Neural progenitor cell (in vitro differentiated cells): ENCODE measurements at regions not wholly inside any gene's neighbourhood (a gene's known extent, or its start where the extent isn't known, plus 50 kb on each side); places are given as distances from the start of the nearest gene placed in this dataset.
A peak's percentile ranks its signal among the peaks of the same experiment; 100 is the strongest.

ENCODE experiments used
- DNase-seq: peaks from one replicate; pipeline ENCODE4 v3.0.0-alpha.2; 2016; ENCODE audit warnings: low spot score
- H2AFZ ChIP-seq: fragments of 200-600 bp; sonication (generic); replicated peaks from 2 replicates; pipeline ENCODE4 v1.6.1; 2016; ENCODE audit warnings: antibody characterized with exemption
- H3F3A ChIP-seq: fragments of 200-600 bp; sonication (generic); 2 replicates; pipeline ENCODE4 v1.6.1; 2016; ENCODE audit warnings: antibody characterized with exemption, low read depth
- H3K27ac ChIP-seq: fragments of 200-600 bp; sonication (generic); 2 replicates; pipeline ENCODE4 v1.5.1; 2016; ENCODE audit warnings: mild to moderate bottlenecking
- H3K27me3 ChIP-seq: fragments of 200-600 bp; sonication (generic); 2 replicates; pipeline ENCODE4 v1.6.1; 2016; ENCODE audit warnings: mild to moderate bottlenecking, moderate library complexity
- H3K36me3 ChIP-seq: fragments of 200-600 bp; sonication (generic); 2 replicates; pipeline ENCODE4 v1.5.1; 2016
- H3K4me1 ChIP-seq: fragments of 200-600 bp; sonication (generic); 2 replicates; pipeline ENCODE4 v1.6.1; 2016; ENCODE audit warnings: mixed run types
- H3K4me2 ChIP-seq: fragments of 200-600 bp; sonication (generic); 2 replicates; pipeline ENCODE4 v1.6.1; 2016
- H3K4me3 ChIP-seq: fragments of 200-600 bp; sonication (generic); 2 replicates; pipeline ENCODE4 v1.5.1; 2016
- H3K79me2 ChIP-seq: fragments of 200-600 bp; sonication (generic); 2 replicates; pipeline ENCODE4 v1.6.1; 2016; ENCODE audit warnings: low read depth
- H3K9ac ChIP-seq: fragments of 200-600 bp; sonication (generic); 2 replicates; pipeline ENCODE4 v1.6.1; 2016
- H3K9me3 ChIP-seq: fragments of 200-600 bp; sonication (generic); 2 replicates; pipeline ENCODE4 v1.5.1; 2016; ENCODE audit warnings: low read depth
- H4K20me1 ChIP-seq: fragments of 200-600 bp; sonication (generic); 2 replicates; pipeline ENCODE4 v1.6.1; 2016; ENCODE audit warnings: low read depth
- H3K27ac Mint-ChIP-seq: 3 replicates; pipeline ENCODE4 v1.8.0; 2021; ENCODE audit warnings: mixed read lengths
- H3K27me3 Mint-ChIP-seq: 2 replicates; pipeline ENCODE4 v1.8.0; 2022; ENCODE audit warnings: low read depth, mild to moderate bottlenecking, inconsistent platforms, moderate library complexity, mixed read lengths; ENCODE audit not compliant: insufficient read depth
- H3K36me3 Mint-ChIP-seq: 3 replicates; pipeline ENCODE4 v1.8.0; 2021; ENCODE audit warnings: mixed read lengths
- H3K4me1 Mint-ChIP-seq: 3 replicates; pipeline ENCODE4 v1.8.0; 2021; ENCODE audit warnings: mixed read lengths
- H3K4me3 Mint-ChIP-seq: 3 replicates; pipeline ENCODE4 v1.8.0; 2021; ENCODE audit warnings: mild to moderate bottlenecking, moderate library complexity, mixed read lengths
- H3K9me3 Mint-ChIP-seq: 3 replicates; pipeline ENCODE4 v1.8.0; 2020; ENCODE audit warnings: mixed read lengths
- EZH2 ChIP-seq: fragments of 200-600 bp; sonication (generic); IDR thresholded peaks from 2 replicates; pipeline ENCODE4 v1.6.1; 2017; ENCODE audit warnings: antibody characterized with exemption, mild to moderate bottlenecking, moderate library complexity
- EZH2phosphoT487 ChIP-seq: fragments of 200-600 bp; sonication (generic); IDR thresholded peaks from 2 replicates; pipeline ENCODE4 v1.6.1; 2017; ENCODE audit warnings: antibody characterized with exemption
- TF ChIP-seq, protein P1 (sequence below): fragments of 200-600 bp; sonication (generic); IDR thresholded peaks from 2 replicates; pipeline ENCODE4 v1.5.1; 2017; ENCODE audit warnings: antibody characterized with exemption, mild to moderate bottlenecking

DNA sequence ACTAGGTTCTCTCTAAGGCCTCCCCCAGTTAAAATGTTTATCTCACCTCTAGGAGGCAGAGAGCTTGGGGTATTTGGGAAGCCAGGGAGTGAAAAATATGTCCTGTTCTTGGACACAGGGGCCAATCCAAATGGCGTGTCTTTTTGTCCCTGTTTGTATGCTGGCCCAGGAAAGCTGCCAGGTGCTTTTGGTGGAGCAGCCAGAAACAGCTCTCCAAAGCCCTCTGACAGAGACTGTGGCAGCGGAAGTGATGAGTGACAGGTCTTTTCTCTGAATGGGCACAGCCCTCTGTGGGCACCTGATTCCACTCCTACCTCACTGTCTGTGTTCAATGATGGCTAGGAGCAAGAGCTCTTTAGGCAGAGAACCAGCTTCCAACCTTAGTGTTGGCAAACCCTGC, 106.4 kb upstream of the KIRREL3 start:
- Mint-ChIP-seq H3K36me3 (no peaks in the 10 kb centered on the region), H3K9me3 (no peaks in the 10 kb centered on the region), H3K27me3 (peaks cover 10% of the 10 kb centered on the region), H3K4me3 (no peak overlapping the region), H3K27ac (no peak overlapping the region), H3K4me1 (peaks cover 63% of the 10 kb centered on the region)
- Histone ChIP-seq H3K4me1 (peaks cover 69% of the 10 kb centered on the region), H3K27me3 (no peaks in the 10 kb centered on the region), H3K9me3 (no peaks in the 10 kb centered on the region), H2AFZ (no peak overlapping the region), H3K4me3 (peak overlapping the region; percentile 9), H3K27ac (peak overlapping the region; percentile 67), H3K79me2 (no peaks in the 10 kb centered on the region), H4K20me1 (no peaks in the 10 kb centered on the region), H3K4me2 (peak overlapping the region; percentile 58), H3K36me3 (no peaks in the 10 kb centered on the region), H3K9ac (no peak overlapping the region), H3F3A (peaks cover 26% of the 10 kb centered on the region)
- TF ChIP-seq, protein P1, sequence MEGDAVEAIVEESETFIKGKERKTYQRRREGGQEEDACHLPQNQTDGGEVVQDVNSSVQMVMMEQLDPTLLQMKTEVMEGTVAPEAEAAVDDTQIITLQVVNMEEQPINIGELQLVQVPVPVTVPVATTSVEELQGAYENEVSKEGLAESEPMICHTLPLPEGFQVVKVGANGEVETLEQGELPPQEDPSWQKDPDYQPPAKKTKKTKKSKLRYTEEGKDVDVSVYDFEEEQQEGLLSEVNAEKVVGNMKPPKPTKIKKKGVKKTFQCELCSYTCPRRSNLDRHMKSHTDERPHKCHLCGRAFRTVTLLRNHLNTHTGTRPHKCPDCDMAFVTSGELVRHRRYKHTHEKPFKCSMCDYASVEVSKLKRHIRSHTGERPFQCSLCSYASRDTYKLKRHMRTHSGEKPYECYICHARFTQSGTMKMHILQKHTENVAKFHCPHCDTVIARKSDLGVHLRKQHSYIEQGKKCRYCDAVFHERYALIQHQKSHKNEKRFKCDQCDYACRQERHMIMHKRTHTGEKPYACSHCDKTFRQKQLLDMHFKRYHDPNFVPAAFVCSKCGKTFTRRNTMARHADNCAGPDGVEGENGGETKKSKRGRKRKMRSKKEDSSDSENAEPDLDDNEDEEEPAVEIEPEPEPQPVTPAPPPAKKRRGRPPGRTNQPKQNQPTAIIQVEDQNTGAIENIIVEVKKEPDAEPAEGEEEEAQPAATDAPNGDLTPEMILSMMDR: no peak
- no peak for TF ChIP-seq EZH2phosphoT487
- TF ChIP-seq EZH2: no peak
- no peak for DNase-seq

DNA sequence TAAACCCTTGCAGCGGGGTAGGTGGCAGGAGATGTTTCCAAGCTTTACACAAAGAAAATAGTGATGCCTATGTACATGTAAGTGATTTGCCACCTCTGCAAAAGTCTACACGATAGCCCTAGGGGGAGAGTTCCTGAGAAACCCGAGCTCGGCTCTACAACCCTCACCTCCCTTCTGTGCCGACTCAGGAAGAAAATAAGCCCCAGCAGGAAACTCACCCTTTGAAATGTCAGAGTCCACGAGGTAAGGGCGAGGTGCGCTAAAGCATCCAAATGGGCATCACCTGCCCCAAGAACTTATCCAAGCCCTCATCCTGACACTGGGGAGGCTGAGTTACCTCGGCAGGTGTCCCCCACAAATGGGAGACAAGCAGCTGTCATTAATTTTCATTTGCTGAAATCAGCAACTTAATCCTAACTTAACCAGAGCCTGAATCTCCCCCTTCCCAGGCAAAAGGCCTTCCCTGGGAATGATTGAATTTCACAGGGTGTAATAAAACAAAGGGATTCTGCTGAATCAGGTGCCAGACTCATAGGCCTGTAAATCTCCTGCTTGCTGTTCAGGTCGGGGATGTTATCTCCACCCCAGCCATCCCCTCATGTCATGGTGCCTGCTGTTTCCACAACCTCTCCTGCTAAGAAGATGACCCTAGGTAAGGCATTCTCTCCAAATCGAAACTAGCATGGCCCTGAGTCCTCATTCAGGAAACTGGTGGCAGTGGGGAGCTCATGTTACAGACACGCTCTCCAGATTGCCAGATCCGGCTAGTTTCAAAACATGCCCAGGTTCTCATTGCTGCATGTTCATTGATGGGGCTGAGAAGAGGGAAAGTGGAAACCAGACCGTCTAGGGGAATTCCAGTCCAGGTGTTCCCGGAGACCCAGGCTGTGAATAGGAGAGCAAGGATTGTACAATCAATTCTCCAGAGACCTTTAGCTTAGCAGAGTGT, 105.3 kb upstream of the KIRREL3 start:
- peaks cover 10% of the 10 kb centered on the region for H3K27me3 Mint-ChIP-seq
- no peaks in the 10 kb centered on the region for H3K27me3 ChIP-seq
- no peaks in the 10 kb centered on the region for H3K9me3 ChIP-seq
- H3K9me3 Mint-ChIP-seq: no peaks in the 10 kb centered on the region
- no peaks in the 10 kb centered on the region for H3K79me2 ChIP-seq
- H3K4me1 ChIP-seq: peaks cover 74% of the 10 kb centered on the region
- H3K4me3 ChIP-seq: peak overlapping the region; percentile 8
- H2AFZ ChIP-seq: peak overlapping the region; percentile 34
- TF ChIP-seq EZH2phosphoT487: no peak
- TF ChIP-seq, protein P1: no peak
- no peak for TF ChIP-seq EZH2
- H3F3A ChIP-seq: peaks cover 26% of the 10 kb centered on the region
- H3K4me2 ChIP-seq: peak overlapping the region; percentile 58
- DNase-seq: peak; percentile 72
- peaks cover 61% of the 10 kb centered on the region for H3K4me1 Mint-ChIP-seq
- H4K20me1 ChIP-seq: no peaks in the 10 kb centered on the region
- H3K36me3 ChIP-seq: no peaks in the 10 kb centered on the region
- H3K36me3 Mint-ChIP-seq: no peaks in the 10 kb centered on the region
- no peak overlapping the region for H3K9ac ChIP-seq
- H3K4me3 Mint-ChIP-seq: peak overlapping the region; percentile 68
- peak overlapping the region; percentile 67 for H3K27ac ChIP-seq
- H3K27ac Mint-ChIP-seq: peak overlapping the region; percentile 93

DNA sequence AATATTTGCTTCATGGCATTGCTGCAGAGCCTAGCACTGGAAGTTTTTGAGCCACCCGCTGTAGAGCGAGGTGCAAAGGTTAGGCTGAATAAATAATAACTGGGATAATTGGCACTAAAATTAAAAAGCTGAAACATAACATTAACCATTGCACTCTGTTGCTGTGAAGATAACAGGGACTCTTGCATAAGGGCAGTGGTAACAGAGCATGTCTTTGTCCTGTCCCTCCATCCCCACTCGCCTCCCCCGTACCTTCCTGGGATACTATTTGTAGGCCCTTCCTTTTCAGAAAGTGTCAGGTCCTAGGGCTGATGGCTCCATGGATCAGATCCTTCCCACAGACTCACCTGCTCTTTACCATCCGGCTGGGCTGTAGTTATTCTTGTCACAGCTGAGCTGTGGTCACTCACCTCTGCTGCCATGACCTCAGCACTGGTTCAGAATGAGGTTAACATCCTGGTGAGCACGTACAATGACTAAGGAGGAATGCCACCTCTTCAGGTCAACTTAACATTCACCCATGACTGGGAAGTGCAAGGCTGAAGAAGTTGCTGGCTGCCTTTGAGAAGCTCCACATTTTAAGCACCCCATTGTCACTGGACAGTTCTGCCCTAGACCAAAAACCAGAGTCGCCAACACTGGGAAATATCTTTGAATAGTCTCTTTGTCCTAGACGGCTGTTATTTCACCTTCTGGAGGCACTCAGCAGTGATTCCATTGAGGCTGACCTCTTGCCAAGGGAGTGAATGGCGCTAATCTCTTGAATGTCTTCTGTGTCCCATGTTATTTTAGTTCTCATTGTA, 103.2 kb upstream of the KIRREL3 start:
- H3K27me3 Mint-ChIP-seq: peaks cover 13% of the 10 kb centered on the region
- H3K9me3 Mint-ChIP-seq: no peaks in the 10 kb centered on the region
- no peak overlapping the region for H2AFZ ChIP-seq
- no peaks in the 10 kb centered on the region for H4K20me1 ChIP-seq
- no peak overlapping the region for H3K27ac Mint-ChIP-seq
- H3F3A ChIP-seq: peaks cover 26% of the 10 kb centered on the region
- no peaks in the 10 kb centered on the region for H3K36me3 Mint-ChIP-seq
- H3K36me3 ChIP-seq: no peaks in the 10 kb centered on the region
- H3K9me3 ChIP-seq: no peaks in the 10 kb centered on the region
- TF ChIP-seq EZH2: no peak
- peaks cover 61% of the 10 kb centered on the region for H3K4me1 ChIP-seq
- no peaks in the 10 kb centered on the region for H3K79me2 ChIP-seq
- peak overlapping the region; percentile 58 for H3K4me2 ChIP-seq
- H3K4me3 Mint-ChIP-seq: no peak overlapping the region
- peaks cover 43% of the 10 kb centered on the region for H3K4me1 Mint-ChIP-seq
- H3K27ac ChIP-seq: no peak overlapping the region
- no peaks in the 10 kb centered on the region for H3K27me3 ChIP-seq
- no peak overlapping the region for H3K4me3 ChIP-seq
- H3K9ac ChIP-seq: no peak overlapping the region
- no peak for DNase-seq
